Esophagus (tissue), 2 donors: ENCODE measurements at regions not wholly inside any gene's neighbourhood (a gene's known extent, or its start where the extent isn't known, plus 50 kb on each side); places are given as distances from the start of the nearest gene placed in this dataset.

Experiments used
- H3K27ac ChIP-seq, 2 donors: one replicate each; pipeline ENCODE4 v1.5.1; 2013; ENCODE audit warnings: low read depth in 2 of 2, mild to moderate bottlenecking in 2 of 2, inconsistent platforms in 1 of 2, low read length in 1 of 2, moderate library complexity in 1 of 2
- H3K27me3 ChIP-seq, 2 donors: one replicate each; pipeline ENCODE4 v1.6.1; 2013; ENCODE audit warnings: low read length in 2 of 2, control low read depth in 1 of 2, mild to moderate bottlenecking in 1 of 2; ENCODE audit not compliant: insufficient read depth in 2 of 2, control insufficient read depth in 1 of 2
- H3K36me3 ChIP-seq, 2 donors: one replicate each; pipeline ENCODE4 v1.6.1; 2013; ENCODE audit warnings: low read length in 1 of 2; ENCODE audit not compliant: control insufficient read depth in 2 of 2, insufficient read depth in 2 of 2
- H3K4me1 ChIP-seq, 2 donors: one replicate each; pipeline ENCODE4 v1.6.1; 2013; ENCODE audit warnings: low read length in 1 of 2; ENCODE audit not compliant: control insufficient read depth in 2 of 2, insufficient read depth in 2 of 2
- H3K4me3 ChIP-seq, 2 donors: one replicate each; pipeline ENCODE4 v1.5.1; 2013; ENCODE audit warnings: low read length in 2 of 2, mild to moderate bottlenecking in 2 of 2, low read depth in 1 of 2, moderate library complexity in 1 of 2
- H3K9me3 ChIP-seq, 2 donors: one replicate each; pipeline ENCODE4 v1.6.1; 2013; ENCODE audit warnings: mild to moderate bottlenecking in 2 of 2, low read depth in 1 of 2, low read length in 1 of 2, moderate library complexity in 1 of 2; ENCODE audit not compliant: control insufficient read depth in 2 of 2, insufficient read depth in 1 of 2
- WGBS, 2 donors: extraction: QIAGEN DNeasy Blood & Tissue Kit; methylation state at CpG; one replicate each; pipeline ENCODE4 v1.1.7; 2013; 5-methylcytosine and 5-hydroxymethylcytosine counted together
- donor health status: healthy with polysubstance abuse.
- donor health status: Bipolar disorder and iron deficiency.

DNA sequence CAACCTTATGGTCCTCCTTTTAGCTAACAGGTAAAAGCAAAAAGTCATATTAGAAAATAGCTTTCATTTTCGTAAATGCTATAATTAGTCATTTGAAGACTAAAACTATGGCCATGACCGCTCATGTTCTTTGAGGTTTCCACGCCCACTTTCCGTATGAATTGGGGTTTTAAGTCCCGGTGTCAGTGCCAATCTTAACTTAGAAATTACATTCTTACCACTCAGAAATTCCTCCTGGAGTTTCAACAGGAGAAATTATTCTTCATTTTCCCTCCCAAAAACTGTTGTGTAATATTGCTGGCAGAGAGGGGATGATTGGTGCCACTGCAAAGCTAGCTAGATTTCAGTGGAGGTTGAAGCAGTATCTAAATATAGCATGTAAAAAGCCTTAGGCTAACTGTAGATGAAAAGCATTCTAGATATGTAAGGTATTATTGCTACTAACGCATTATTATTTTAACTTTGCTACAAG lies 71.0 kb upstream of the MDFIC2 start:
- WGBS, 2 donors: 39 to 55% methylated on average over 6 of the region's 6 CpGs
- Histone ChIP-seq H3K4me3 (peak overlapping the region in 1 of 2 donors; percentile 31), H3K27ac (no peak overlapping the region), H3K27me3 (no peaks in the 10 kb centered on the region), H3K4me1 (no peaks in the 10 kb centered on the region), H3K9me3 (no peaks in the 10 kb centered on the region), H3K36me3 (no peaks in the 10 kb centered on the region)

DNA sequence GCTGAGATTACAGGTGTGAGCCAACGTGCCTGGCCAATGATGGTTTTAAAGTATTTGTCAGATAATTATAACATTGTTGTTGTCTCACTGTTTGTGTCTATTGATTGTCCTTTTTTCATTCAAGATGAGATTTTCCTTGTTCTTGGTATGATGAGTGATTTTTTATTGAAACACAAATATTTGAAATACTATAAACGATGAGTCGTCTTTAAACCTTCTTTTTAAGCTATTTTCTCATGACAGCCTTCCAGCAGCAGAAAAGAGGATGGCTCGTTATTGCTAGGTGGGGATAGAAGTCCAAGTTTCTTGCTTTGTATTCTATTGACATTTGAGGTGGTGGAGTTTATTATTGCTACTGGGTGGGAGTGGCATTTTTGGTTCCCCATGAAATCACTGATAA lies 61.7 kb upstream of the MDFIC2 start:
- H3K4me1 ChIP-seq: no peaks in the 10 kb centered on the region
- H3K27ac ChIP-seq: no peak overlapping the region
- H3K4me3 ChIP-seq: no peak overlapping the region
- no peaks in the 10 kb centered on the region for H3K27me3 ChIP-seq
- no peaks in the 10 kb centered on the region for H3K9me3 ChIP-seq
- WGBS, 2 donors: 75 to 79% methylated on average over 4 of the region's 4 CpGs
- no peaks in the 10 kb centered on the region for H3K36me3 ChIP-seq
